ENCODE measurements at regions not wholly inside any gene's neighbourhood (a gene's known extent, or its start where the extent isn't known, plus 50 kb on each side); places are given as distances from the start of the nearest gene placed in this dataset.

GRCh38 chr3:145942052-145942451 lies 218.9 kb downstream of the PLOD2 start:
- DNase-seq (ENCODE audit: extremely low spot score), result no peak
- no peak for TF ChIP-seq ELF4 (IDR thresholded peaks at IDR 0.05)
- TF ChIP-seq FOXM1 (IDR thresholded peaks at IDR 0.05; ENCODE audit: borderline replicate concordance), result no peak
- no peak for TF ChIP-seq BHLHE40 (IDR thresholded peaks at IDR 0.05; ENCODE audit: borderline replicate concordance)
- no peak for TF ChIP-seq SUZ12 (IDR thresholded peaks at IDR 0.05)
- no peak for TF ChIP-seq ARNT (IDR thresholded peaks at IDR 0.05)
- TF ChIP-seq SP1 (IDR thresholded peaks at IDR 0.05), result no peak
- TF ChIP-seq PKNOX1 (IDR thresholded peaks at IDR 0.05), result no peak
- TF ChIP-seq L3MBTL2 (conservative IDR thresholded peaks at IDR 0.05), result no peak
- no peak for TF ChIP-seq NFRKB (IDR thresholded peaks at IDR 0.05)
- no peak for TF ChIP-seq FOXA1 (IDR thresholded peaks at IDR 0.05)
- TF ChIP-seq HDGF (IDR thresholded peaks at IDR 0.05; ENCODE audit: borderline replicate concordance), result no peak
- no peak for TF ChIP-seq FOXK2 (IDR thresholded peaks at IDR 0.05)
- TF ChIP-seq LEF1 (IDR thresholded peaks at IDR 0.05; ENCODE audit: borderline replicate concordance), result no peak
- TF ChIP-seq TARDBP (IDR thresholded peaks at IDR 0.05), result no peak
- TF ChIP-seq CTBP1 (IDR thresholded peaks at IDR 0.05; ENCODE audit: borderline replicate concordance), result no peak
- TF ChIP-seq ZNF384 (IDR thresholded peaks at IDR 0.05), result no peak
- ChIA-PET POLR2A (no interaction called here), CTCF (no interaction called here)

- no peak for TF ChIP-seq TARDBP (IDR thresholded peaks at IDR 0.05)
- no peak for TF ChIP-seq HDGF (IDR thresholded peaks at IDR 0.05; ENCODE audit: borderline replicate concordance)
- no peak for TF ChIP-seq BHLHE40 (IDR thresholded peaks at IDR 0.05; ENCODE audit: borderline replicate concordance)
- TF ChIP-seq FOXK2 (IDR thresholded peaks at IDR 0.05), result no peak
- TF ChIP-seq FOXM1 (IDR thresholded peaks at IDR 0.05; ENCODE audit: borderline replicate concordance), result no peak
- TF ChIP-seq L3MBTL2 (conservative IDR thresholded peaks at IDR 0.05), result no peak
- TF ChIP-seq SP1 (IDR thresholded peaks at IDR 0.05), result no peak
- no peak for TF ChIP-seq ELF4 (IDR thresholded peaks at IDR 0.05)
- no peak for TF ChIP-seq FOXA1 (IDR thresholded peaks at IDR 0.05)
- no peak for TF ChIP-seq CTBP1 (IDR thresholded peaks at IDR 0.05; ENCODE audit: borderline replicate concordance)
- no peak for TF ChIP-seq NFRKB (IDR thresholded peaks at IDR 0.05)
- no peak for TF ChIP-seq ZNF384 (IDR thresholded peaks at IDR 0.05)
- no peak for TF ChIP-seq SUZ12 (IDR thresholded peaks at IDR 0.05)
- no peak for TF ChIP-seq LEF1 (IDR thresholded peaks at IDR 0.05; ENCODE audit: borderline replicate concordance)
- ChIA-PET POLR2A (no interaction called here), CTCF (no interaction called here)
- DNase-seq (ENCODE audit: extremely low spot score), result no peak
Observed at GRCh38 chr3:145943952-145944351, 217.0 kb downstream of the PLOD2 start.

GRCh38 chr3:145951441-145951840 lies 209.5 kb downstream of the PLOD2 start:
- TF ChIP-seq SP1 (IDR thresholded peaks at IDR 0.05) (no peak), LEF1 (IDR thresholded peaks at IDR 0.05; ENCODE audit: borderline replicate concordance) (no peak), SUZ12 (IDR thresholded peaks at IDR 0.05) (no peak), CTBP1 (IDR thresholded peaks at IDR 0.05; ENCODE audit: borderline replicate concordance) (no peak), FOXA1 (IDR thresholded peaks at IDR 0.05) (no peak)
- ChIA-PET CTCF (no interaction called here), POLR2A (no interaction called here)
- DNase-seq (ENCODE audit: extremely low spot score), result no peak

GRCh38 chr3:145952536-145952935 lies 208.4 kb downstream of the PLOD2 start:
- TF ChIP-seq FOXM1 (IDR thresholded peaks at IDR 0.05; ENCODE audit: borderline replicate concordance) (no peak), TARDBP (IDR thresholded peaks at IDR 0.05) (no peak), BHLHE40 (IDR thresholded peaks at IDR 0.05; ENCODE audit: borderline replicate concordance) (no peak), SUZ12 (IDR thresholded peaks at IDR 0.05) (no peak), CTBP1 (IDR thresholded peaks at IDR 0.05; ENCODE audit: borderline replicate concordance) (no peak), SP1 (IDR thresholded peaks at IDR 0.05) (no peak)
- CTCF ChIA-PET, result no interaction called here
- POLR2A ChIA-PET, result no interaction called here
- DNase-seq (ENCODE audit: extremely low spot score), result no peak

- no peak for DNase-seq (ENCODE audit: extremely low spot score)
- no peak for TF ChIP-seq FOXK2 (IDR thresholded peaks at IDR 0.05)
- no peak for TF ChIP-seq LEF1 (IDR thresholded peaks at IDR 0.05; ENCODE audit: borderline replicate concordance)
- no peak for TF ChIP-seq BHLHE40 (IDR thresholded peaks at IDR 0.05; ENCODE audit: borderline replicate concordance)
- no peak for TF ChIP-seq PKNOX1 (IDR thresholded peaks at IDR 0.05)
- no peak for TF ChIP-seq CTBP1 (IDR thresholded peaks at IDR 0.05; ENCODE audit: borderline replicate concordance)
- TF ChIP-seq L3MBTL2 (conservative IDR thresholded peaks at IDR 0.05), result no peak
- no peak for TF ChIP-seq ZNF384 (IDR thresholded peaks at IDR 0.05)
- TF ChIP-seq FOXM1 (IDR thresholded peaks at IDR 0.05; ENCODE audit: borderline replicate concordance), result no peak
- TF ChIP-seq ELF4 (IDR thresholded peaks at IDR 0.05), result no peak
- TF ChIP-seq FOXA1 (IDR thresholded peaks at IDR 0.05), result no peak
- no peak for TF ChIP-seq ARNT (IDR thresholded peaks at IDR 0.05)
- no peak for TF ChIP-seq HDGF (IDR thresholded peaks at IDR 0.05; ENCODE audit: borderline replicate concordance)
- no peak for TF ChIP-seq TARDBP (IDR thresholded peaks at IDR 0.05)
- TF ChIP-seq SP1 (IDR thresholded peaks at IDR 0.05), result no peak
- TF ChIP-seq SUZ12 (IDR thresholded peaks at IDR 0.05), result no peak
- TF ChIP-seq NFRKB (IDR thresholded peaks at IDR 0.05), result no peak
- ChIA-PET POLR2A (no interaction called here), CTCF (no interaction called here)
Observed at GRCh38 chr3:145953316-145953715, 207.7 kb downstream of the PLOD2 start.

GRCh38 chr3:145959457-145960088 lies 201.4 kb downstream of the PLOD2 start:
- DNase-seq (ENCODE audit: extremely low spot score), result no peak

More at GRCh38 chr3:145959457-145960088, 201.4 kb downstream of the PLOD2 start:
- POLR2A ChIA-PET, result no interaction called here
- no peak for TF ChIP-seq SP1 (IDR thresholded peaks at IDR 0.05)
- no peak for TF ChIP-seq BHLHE40 (IDR thresholded peaks at IDR 0.05; ENCODE audit: borderline replicate concordance)
- no peak for TF ChIP-seq ELF4 (IDR thresholded peaks at IDR 0.05)
- no peak for TF ChIP-seq FOXA1 (IDR thresholded peaks at IDR 0.05)
- no peak for TF ChIP-seq FOXK2 (IDR thresholded peaks at IDR 0.05)
- TF ChIP-seq L3MBTL2 (conservative IDR thresholded peaks at IDR 0.05), result no peak
- no peak for TF ChIP-seq FOXM1 (IDR thresholded peaks at IDR 0.05; ENCODE audit: borderline replicate concordance)
- TF ChIP-seq ZNF384 (IDR thresholded peaks at IDR 0.05), result no peak
- no peak for TF ChIP-seq NFRKB (IDR thresholded peaks at IDR 0.05)
- TF ChIP-seq TARDBP (IDR thresholded peaks at IDR 0.05), result no peak
- no peak for TF ChIP-seq ARNT (IDR thresholded peaks at IDR 0.05)
- TF ChIP-seq HDGF (IDR thresholded peaks at IDR 0.05; ENCODE audit: borderline replicate concordance), result no peak
- TF ChIP-seq SUZ12 (IDR thresholded peaks at IDR 0.05), result no peak
- TF ChIP-seq CTBP1 (IDR thresholded peaks at IDR 0.05; ENCODE audit: borderline replicate concordance), result no peak
- TF ChIP-seq LEF1 (IDR thresholded peaks at IDR 0.05; ENCODE audit: borderline replicate concordance), result no peak
- no peak for TF ChIP-seq PKNOX1 (IDR thresholded peaks at IDR 0.05)
- CTCF ChIA-PET, result interaction anchor here (1.1 kb wide), 1 partner anchor 106 kb away, joined by 3 read pairs; no protein-coding TSS in a partner anchor
